Osteoblast (primary cell): ENCODE measurements at regions not wholly inside any gene's neighbourhood (a gene's known extent, or its start where the extent isn't known, plus 50 kb on each side); places are given as distances from the start of the nearest gene placed in this dataset.

Experiments
- DNase-seq: peaks from one replicate; pipeline ENCODE4 v3.0.0; 2011; ENCODE audit warnings: low spot score, mixed read lengths; ENCODE audit not compliant: insufficient read length; ENCODE audit errors: missing footprints
- H2AFZ ChIP-seq: 2 replicates; pipeline ENCODE4 v1.6.0; 2011; ENCODE audit warnings: mild to moderate bottlenecking, low read length
- H3K27ac ChIP-seq: 2 replicates; pipeline ENCODE4 v1.5.1; 2011; ENCODE audit warnings: mild to moderate bottlenecking, low read depth, low read length, moderate library complexity
- H3K27me3 ChIP-seq: 2 replicates; pipeline ENCODE4 v1.6.0; 2012; ENCODE audit warnings: mild to moderate bottlenecking, control low read depth, inconsistent platforms, low read length, moderate library complexity; ENCODE audit not compliant: insufficient read depth
- H3K36me3 ChIP-seq: 2 replicates; pipeline ENCODE4 v1.5.1; 2011; ENCODE audit warnings: mild to moderate bottlenecking, low read length, control low read depth, moderate library complexity; ENCODE audit not compliant: insufficient read depth
- H3K4me1 ChIP-seq: 2 replicates; pipeline ENCODE4 v1.5.1; 2011; ENCODE audit warnings: mild to moderate bottlenecking, low read length, control low read depth, moderate library complexity; ENCODE audit not compliant: insufficient read depth
- H3K4me2 ChIP-seq: 2 replicates; pipeline ENCODE4 v1.6.0; 2011; ENCODE audit warnings: mild to moderate bottlenecking, low read length; ENCODE audit not compliant: insufficient read depth
- H3K4me3 ChIP-seq: fragments of 200-600 bp; sonication (generic); 3 replicates; pipeline ENCODE4 v1.5.1; 2012; ENCODE audit warnings: mild to moderate bottlenecking, low read length, inconsistent platforms; ENCODE audit not compliant: insufficient read depth
- H3K79me2 ChIP-seq: 2 replicates; pipeline ENCODE4 v1.6.0; 2012; ENCODE audit warnings: mild to moderate bottlenecking, low read length, control low read depth, inconsistent platforms; ENCODE audit not compliant: insufficient read depth
- H3K9me3 ChIP-seq: 2 replicates; pipeline ENCODE4 v1.5.1; 2011; ENCODE audit warnings: low read depth, low read length, control low read depth
- H4K20me1 ChIP-seq: 2 replicates; pipeline ENCODE4 v1.6.0; 2012; ENCODE audit warnings: mild to moderate bottlenecking, low read length, control low read depth; ENCODE audit not compliant: insufficient read depth
- CTCF ChIP-seq: IDR thresholded peaks from 2 replicates; pipeline ENCODE4 v1.5.1; 2011; ENCODE audit warnings: mild to moderate bottlenecking, low read depth, low read length, moderate library complexity; ENCODE audit errors: extremely low read depth

DNA sequence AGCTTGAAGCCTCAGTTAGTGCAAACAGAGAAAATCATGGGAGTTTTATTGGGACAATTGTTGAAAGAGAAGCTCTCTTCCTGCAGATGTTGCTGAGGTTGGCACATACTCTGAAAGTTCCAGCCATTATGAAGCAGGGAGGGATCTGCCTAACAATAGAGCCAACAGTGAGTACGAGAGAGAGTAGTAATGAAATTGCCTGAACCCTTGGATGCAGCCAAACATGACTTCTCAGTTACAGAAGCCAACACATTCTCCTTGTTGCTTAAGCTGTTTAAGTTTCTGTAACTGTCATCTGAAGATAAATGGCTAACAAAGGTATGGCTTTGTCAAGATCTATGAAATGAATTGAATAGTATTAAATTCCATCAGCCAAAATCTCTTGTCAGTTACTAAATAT lies 211.0 kb upstream of the TTC14 start:
- Histone ChIP-seq H3K4me2 (no peak overlapping the region), H2AFZ (peak overlapping the region; percentile 22), H3K36me3 (no peaks in the 10 kb centered on the region), H3K79me2 (no peaks in the 10 kb centered on the region), H3K9me3 (no peaks in the 10 kb centered on the region), H3K27ac (no peak overlapping the region), H3K4me3 (no peak overlapping the region), H3K27me3 (no peaks in the 10 kb centered on the region), H3K4me1 (no peaks in the 10 kb centered on the region), H4K20me1 (no peaks in the 10 kb centered on the region)
- DNase-seq, result no peak
- no peak for TF ChIP-seq CTCF

GRCh38 chr3:180401226-180401625 lies 200.7 kb upstream of the TTC14 start:
- Histone ChIP-seq H3K79me2 (no peaks in the 10 kb centered on the region), H3K27me3 (no peaks in the 10 kb centered on the region), H3K4me1 (no peaks in the 10 kb centered on the region), H3K36me3 (no peaks in the 10 kb centered on the region), H2AFZ (no peak overlapping the region), H3K4me2 (no peak overlapping the region), H3K27ac (no peak overlapping the region), H3K9me3 (no peaks in the 10 kb centered on the region), H3K4me3 (no peak overlapping the region), H4K20me1 (no peaks in the 10 kb centered on the region)
- no peak for TF ChIP-seq CTCF
- DNase-seq, result no peak

- Histone ChIP-seq H3K27ac (no peak overlapping the region), H3K4me1 (no peaks in the 10 kb centered on the region)
These were observed 199.4 kb upstream of the TTC14 start for GRCh38 chr3:180402471-180403073.

DNA sequence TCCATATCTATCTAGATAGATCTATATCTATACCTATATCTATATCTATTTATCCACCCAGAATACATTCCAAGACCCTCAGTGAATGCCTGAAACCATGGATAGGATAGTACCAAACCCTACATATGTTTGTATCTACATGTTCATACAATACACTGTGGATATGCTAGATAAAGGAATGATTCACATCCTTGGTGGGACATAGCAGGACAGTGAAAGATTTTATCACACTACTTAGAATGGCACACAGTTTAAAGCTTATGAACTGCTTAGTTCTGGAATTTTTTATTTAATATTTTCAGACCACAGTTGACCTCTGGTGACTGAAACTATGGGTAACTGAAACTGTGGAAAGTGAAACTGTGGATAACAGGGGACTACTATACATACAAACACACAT lies 198.8 kb upstream of the TTC14 start:
- no peaks in the 10 kb centered on the region for H3K9me3 ChIP-seq
- no peaks in the 10 kb centered on the region for H3K79me2 ChIP-seq
- DNase-seq, result no peak
- no peak overlapping the region for H2AFZ ChIP-seq
- no peak overlapping the region for H3K4me2 ChIP-seq
- H3K27ac ChIP-seq, result no peak overlapping the region
- H3K27me3 ChIP-seq, result no peaks in the 10 kb centered on the region
- H4K20me1 ChIP-seq, result no peaks in the 10 kb centered on the region
- H3K36me3 ChIP-seq, result no peaks in the 10 kb centered on the region
- H3K4me3 ChIP-seq, result no peak overlapping the region
- no peaks in the 10 kb centered on the region for H3K4me1 ChIP-seq
- no peak for TF ChIP-seq CTCF

More at GRCh38 chr3:180402471-180403073, 199.4 kb upstream of the TTC14 start:
- Histone ChIP-seq H3K79me2 (no peaks in the 10 kb centered on the region), H2AFZ (peak overlapping the region; percentile 40), H3K4me2 (no peak overlapping the region), H3K36me3 (no peaks in the 10 kb centered on the region), H3K4me3 (no peak overlapping the region), H3K9me3 (no peaks in the 10 kb centered on the region), H3K27me3 (no peaks in the 10 kb centered on the region), H4K20me1 (no peaks in the 10 kb centered on the region)
- TF ChIP-seq CTCF, result no peak
- DNase-seq, result no peak
